ENCODE measurements at regions not wholly inside any gene's neighbourhood (a gene's known extent, or its start where the extent isn't known, plus 50 kb on each side); places are given as distances from the start of the nearest gene placed in this dataset.

DNA sequence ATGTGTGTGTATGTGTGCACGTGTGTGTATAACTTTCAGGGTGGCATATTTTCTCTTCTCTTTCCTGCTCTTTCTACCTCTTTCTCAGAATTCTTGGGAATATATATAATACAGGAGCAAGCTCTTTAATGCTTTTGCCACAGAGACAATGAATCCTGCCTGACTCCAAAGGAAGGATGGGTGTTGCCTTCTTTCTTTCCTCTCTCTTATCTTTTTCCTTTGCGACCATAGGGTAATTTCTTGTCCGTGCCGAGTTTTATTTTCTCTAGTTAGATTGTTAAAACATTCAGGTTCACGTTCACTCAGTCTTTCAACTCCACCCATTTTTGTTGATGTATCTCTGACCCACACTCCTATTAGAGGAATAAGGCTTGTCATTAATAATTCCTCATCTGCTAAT, 129.0 kb upstream of the C1orf21 start:
- TF ChIP-seq, protein P1, sequence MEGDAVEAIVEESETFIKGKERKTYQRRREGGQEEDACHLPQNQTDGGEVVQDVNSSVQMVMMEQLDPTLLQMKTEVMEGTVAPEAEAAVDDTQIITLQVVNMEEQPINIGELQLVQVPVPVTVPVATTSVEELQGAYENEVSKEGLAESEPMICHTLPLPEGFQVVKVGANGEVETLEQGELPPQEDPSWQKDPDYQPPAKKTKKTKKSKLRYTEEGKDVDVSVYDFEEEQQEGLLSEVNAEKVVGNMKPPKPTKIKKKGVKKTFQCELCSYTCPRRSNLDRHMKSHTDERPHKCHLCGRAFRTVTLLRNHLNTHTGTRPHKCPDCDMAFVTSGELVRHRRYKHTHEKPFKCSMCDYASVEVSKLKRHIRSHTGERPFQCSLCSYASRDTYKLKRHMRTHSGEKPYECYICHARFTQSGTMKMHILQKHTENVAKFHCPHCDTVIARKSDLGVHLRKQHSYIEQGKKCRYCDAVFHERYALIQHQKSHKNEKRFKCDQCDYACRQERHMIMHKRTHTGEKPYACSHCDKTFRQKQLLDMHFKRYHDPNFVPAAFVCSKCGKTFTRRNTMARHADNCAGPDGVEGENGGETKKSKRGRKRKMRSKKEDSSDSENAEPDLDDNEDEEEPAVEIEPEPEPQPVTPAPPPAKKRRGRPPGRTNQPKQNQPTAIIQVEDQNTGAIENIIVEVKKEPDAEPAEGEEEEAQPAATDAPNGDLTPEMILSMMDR (IDR thresholded peaks at IDR 0.05), result no peak
- TF ChIP-seq EP300 (IDR thresholded peaks at IDR 0.05; ENCODE audit: low read depth), result no peak
- TF ChIP-seq POLR2A (IDR thresholded peaks at IDR 0.05), result no peak
- no peak for TF ChIP-seq POLR2AphosphoS5 (IDR thresholded peaks at IDR 0.05)
